Activated CD4-positive, alpha-beta T cell treated with anti-CD3 and anti-CD28 coated beads for 36 hours (primary cell): ENCODE measurements at regions not wholly inside any gene's neighbourhood (a gene's known extent, or its start where the extent isn't known, plus 50 kb on each side); places are given as distances from the start of the nearest gene placed in this dataset.

ENCODE experiments used
- ATAC-seq: fragments of 200-7000 bp; cut with Tn5 transposase; one replicate; pipeline ENCODE4 v1.10.0; 2021; ENCODE audit warnings: mild to moderate bottlenecking, moderate library complexity
- CTCF ChIA-PET: fragments of 350-600 bp; sonication (Branson Sonifier 250); formaldehyde crosslinking; loops from one replicate; lab custom pipeline; 2021; ENCODE audit warnings: antibody characterized with exemption; lab: Charles Lee
- POLR2A ChIA-PET: fragments of 350-600 bp; sonication (Branson Sonifier 250); formaldehyde crosslinking; loops from one replicate; lab custom pipeline; 2021; ENCODE audit warnings: antibody characterized with exemption, inconsistent platforms; lab: Charles Lee
- DNase-seq: peaks from one replicate; pipeline ENCODE4 v3.0.0-alpha.2; 2020
- H3K27ac Mint-ChIP-seq: one replicate; pipeline ENCODE4 v1.8.0; 2021; ENCODE audit warnings: mixed read lengths
- H3K27me3 Mint-ChIP-seq: one replicate; pipeline ENCODE4 v1.8.0; 2021; ENCODE audit warnings: mixed read lengths
- H3K36me3 Mint-ChIP-seq: one replicate; pipeline ENCODE4 v1.8.0; 2021; ENCODE audit warnings: low read depth, mixed read lengths
- H3K4me1 Mint-ChIP-seq: one replicate; pipeline ENCODE4 v1.8.0; 2021; ENCODE audit warnings: mixed read lengths
- H3K4me3 Mint-ChIP-seq: one replicate; pipeline ENCODE4 v1.8.0; 2021; ENCODE audit warnings: mild to moderate bottlenecking, moderate library complexity, mixed read lengths
- H3K9me3 Mint-ChIP-seq: one replicate; pipeline ENCODE4 v1.8.0; 2021; ENCODE audit warnings: low read depth, mixed read lengths
- intact Hi-C, 2 experiments: fragments of 100-400 bp; cut with DNase I in 1 of 2; cut with micrococcal nuclease in 1 of 2; formaldehyde crosslinking; loops; one replicate each; pipeline versions ENCODE4 v1.14.2 to v1.15.1; 2022 to 2024; cut with DNase I, micrococcal nuclease

GRCh38 chr2:181114021-181114420, 133.6 kb downstream of the UBE2E3 start:
- Mint-ChIP-seq H3K9me3 (peaks cover 7% of the 10 kb centered on the region), H3K36me3 (peaks cover 3% of the 10 kb centered on the region), H3K27ac (no peak overlapping the region), H3K4me3 (no peak overlapping the region), H3K27me3 (no peaks in the 10 kb centered on the region), H3K4me1 (peaks cover 12% of the 10 kb centered on the region)
- intact Hi-C loops, result no loop called here
- DNase-seq (no peak), ATAC-seq (no peak)
- CTCF ChIA-PET, result interaction anchor here (0.8 kb wide), 1 partner anchor 601 kb away, joined by 3 read pairs; no protein-coding TSS in a partner anchor
- POLR2A ChIA-PET, result no interaction called here

GRCh38 chr2:181116261-181116660, 135.9 kb downstream of the UBE2E3 start:
- DNase-seq (no peak), ATAC-seq (no peak)
- H3K9me3 Mint-ChIP-seq, result no peaks in the 10 kb centered on the region
- POLR2A ChIA-PET, result no interaction called here
- no peaks in the 10 kb centered on the region for H3K27me3 Mint-ChIP-seq
- intact Hi-C loops, result no loop called here
- no peak overlapping the region for H3K4me3 Mint-ChIP-seq
- no peaks in the 10 kb centered on the region for H3K36me3 Mint-ChIP-seq
- CTCF ChIA-PET, result interaction anchor here (0.6 to 1.8 kb wide), 5 partner anchors 9 to 746 kb away, joined by 3 to 4 read pairs (median 4); no protein-coding TSS in a partner anchor
- H3K4me1 Mint-ChIP-seq, result peaks cover 16% of the 10 kb centered on the region
- H3K27ac Mint-ChIP-seq, result no peak overlapping the region

DNA sequence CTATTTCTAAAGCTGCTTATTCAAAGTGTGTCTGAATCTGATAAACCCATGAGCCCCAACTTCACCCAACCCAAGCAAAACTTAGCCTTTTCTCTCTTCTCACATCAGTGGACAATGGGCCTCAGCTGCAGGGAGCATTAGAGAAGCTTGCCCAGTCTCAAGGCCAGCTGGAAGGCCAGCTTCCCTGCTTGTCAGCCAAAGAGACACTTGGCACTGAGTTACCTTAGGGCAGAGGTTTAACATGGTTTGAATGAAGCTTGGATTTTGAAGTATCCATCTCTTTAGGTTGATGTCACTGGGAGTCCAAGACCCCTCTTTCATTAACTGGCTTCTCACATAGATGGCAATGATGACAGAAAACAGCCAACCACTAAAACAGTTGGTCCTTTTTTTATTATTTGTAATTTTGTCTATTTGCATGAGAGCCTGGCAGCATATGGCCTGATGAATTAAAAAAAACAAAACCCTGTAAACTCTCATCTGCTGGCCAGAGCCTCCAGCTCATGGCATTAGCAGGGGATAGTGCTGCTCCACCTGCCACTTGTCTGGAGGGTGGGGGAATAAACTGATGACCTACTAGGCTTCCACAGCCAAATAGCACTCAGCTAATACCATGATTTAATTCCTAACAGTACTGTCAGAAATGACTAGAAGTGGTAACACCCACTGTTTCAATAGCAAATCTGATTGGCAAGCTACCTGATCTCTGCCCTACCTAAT, 137.0 kb downstream of the UBE2E3 start:
- Mint-ChIP-seq H3K4me1 (peaks cover 20% of the 10 kb centered on the region), H3K4me3 (no peak overlapping the region), H3K27ac (no peak overlapping the region), H3K36me3 (no peaks in the 10 kb centered on the region), H3K9me3 (peaks cover 3% of the 10 kb centered on the region), H3K27me3 (no peaks in the 10 kb centered on the region)
- ATAC-seq (no peak), DNase-seq (no peak)
- intact Hi-C loops, result no loop called here
- CTCF ChIA-PET, result interaction anchor here (1.2 to 1.8 kb wide), 2 partner anchors 10 to 12 kb away, joined by 3 to 4 read pairs; no protein-coding TSS in a partner anchor
- POLR2A ChIA-PET, result no interaction called here

DNA sequence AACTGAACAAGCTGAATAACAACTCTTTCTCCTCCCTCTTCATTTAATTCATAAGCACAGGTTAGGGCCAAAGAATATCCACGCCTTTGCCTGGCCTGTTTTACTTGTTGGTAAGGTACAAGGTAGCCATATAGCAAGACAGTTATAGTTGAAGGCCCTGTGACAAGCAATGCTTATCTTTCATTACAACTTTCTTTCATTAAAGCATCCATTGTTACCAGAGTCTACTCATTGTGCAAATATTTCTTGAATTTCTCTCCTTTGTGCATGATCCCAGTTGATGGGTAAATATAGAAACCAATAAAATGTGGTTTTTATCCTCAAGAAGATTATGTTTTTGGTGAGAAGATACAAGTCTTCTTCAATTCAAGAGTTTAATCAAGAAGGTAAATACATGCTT, 140.2 kb downstream of the UBE2E3 start:
- ChIA-PET CTCF (interaction anchor here (3.2 kb wide), 1 partner anchor 9 kb away, joined by 19 read pairs; no protein-coding TSS in a partner anchor), POLR2A (no interaction called here)
- peaks cover 3% of the 10 kb centered on the region for H3K36me3 Mint-ChIP-seq
- intact Hi-C loops, result loop anchor here in 1 of 2 experiments (1.0 kb wide), 1 partner anchor 11 kb away; no protein-coding TSS in a partner anchor
- DNase-seq (no peak), ATAC-seq (no peak)
- no peaks in the 10 kb centered on the region for H3K27me3 Mint-ChIP-seq
- no peak overlapping the region for H3K4me3 Mint-ChIP-seq
- H3K4me1 Mint-ChIP-seq, result peaks cover 37% of the 10 kb centered on the region
- H3K9me3 Mint-ChIP-seq, result peaks cover 3% of the 10 kb centered on the region
- H3K27ac Mint-ChIP-seq, result no peak overlapping the region

GRCh38 chr2:181121996-181122395, 141.6 kb downstream of the UBE2E3 start:
- intact Hi-C loops, result no loop called here
- no peak for ATAC-seq
- CTCF ChIA-PET, result interaction anchor here (0.7 to 3.2 kb wide), 7 partner anchors 10 to 336 kb away, joined by 3 to 19 read pairs (median 4); partner anchors contain the start of gene ITGA4
- peaks cover 3% of the 10 kb centered on the region for H3K36me3 Mint-ChIP-seq
- H3K27ac Mint-ChIP-seq, result no peak overlapping the region
- H3K4me3 Mint-ChIP-seq, result no peak overlapping the region
- H3K9me3 Mint-ChIP-seq, result peaks cover 3% of the 10 kb centered on the region
- POLR2A ChIA-PET, result no interaction called here
- H3K27me3 Mint-ChIP-seq, result no peaks in the 10 kb centered on the region
- H3K4me1 Mint-ChIP-seq, result peaks cover 50% of the 10 kb centered on the region
- no peak for DNase-seq

DNA sequence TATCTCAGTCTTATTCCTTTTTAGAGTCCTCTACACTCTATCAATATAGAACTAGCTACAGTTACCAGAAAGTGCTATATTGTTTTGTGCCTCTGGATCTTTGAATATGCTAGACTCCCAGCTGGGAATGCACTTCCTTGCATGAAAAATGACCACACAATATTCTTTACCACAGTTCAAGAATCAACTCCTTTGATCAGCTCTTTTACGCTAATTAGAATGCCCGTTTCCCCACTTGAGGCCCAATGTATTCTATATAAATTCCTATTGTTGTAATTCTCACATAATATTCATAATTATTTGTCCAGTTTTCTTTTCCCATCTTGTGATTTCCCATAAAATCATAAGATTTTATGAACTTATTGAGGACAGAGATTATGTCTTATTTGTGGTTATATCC, 142.2 kb downstream of the UBE2E3 start:
- no peak for DNase-seq
- peaks cover 52% of the 10 kb centered on the region for H3K4me1 Mint-ChIP-seq
- no peak overlapping the region for H3K4me3 Mint-ChIP-seq
- no peaks in the 10 kb centered on the region for H3K27me3 Mint-ChIP-seq
- intact Hi-C loops, result no loop called here
- POLR2A ChIA-PET, result no interaction called here
- CTCF ChIA-PET, result interaction anchor here (0.8 to 3.2 kb wide), 5 partner anchors 11 to 335 kb away, joined by 3 to 19 read pairs (median 4); partner anchors contain the start of gene ITGA4
- no peak overlapping the region for H3K27ac Mint-ChIP-seq
- peaks cover 3% of the 10 kb centered on the region for H3K36me3 Mint-ChIP-seq
- no peak for ATAC-seq
- H3K9me3 Mint-ChIP-seq, result peaks cover 3% of the 10 kb centered on the region

GRCh38 chr2:181123798-181124231, 143.4 kb downstream of the UBE2E3 start:
- Mint-ChIP-seq H3K4me1 (peaks cover 58% of the 10 kb centered on the region), H3K9me3 (peaks cover 3% of the 10 kb centered on the region), H3K27me3 (no peaks in the 10 kb centered on the region), H3K36me3 (peaks cover 5% of the 10 kb centered on the region), H3K27ac (peak overlapping the region; percentile 85), H3K4me3 (peak overlapping the region; percentile 58)
- ATAC-seq (peak; percentile 95), DNase-seq (peak; percentile 61)
- POLR2A ChIA-PET, result interaction anchor here (0.5 kb wide), 1 partner anchor 26 kb away, joined by 3 read pairs; no protein-coding TSS in a partner anchor
- CTCF ChIA-PET, result interaction anchor here (0.7 to 2.0 kb wide), 5 partner anchors 14 to 153 kb away, joined by 3 to 6 read pairs (median 3); no protein-coding TSS in a partner anchor
- intact Hi-C loops, result loop anchor here (1.0 kb wide), 2 partner anchors 17 to 18 kb away; no protein-coding TSS in a partner anchor

DNA sequence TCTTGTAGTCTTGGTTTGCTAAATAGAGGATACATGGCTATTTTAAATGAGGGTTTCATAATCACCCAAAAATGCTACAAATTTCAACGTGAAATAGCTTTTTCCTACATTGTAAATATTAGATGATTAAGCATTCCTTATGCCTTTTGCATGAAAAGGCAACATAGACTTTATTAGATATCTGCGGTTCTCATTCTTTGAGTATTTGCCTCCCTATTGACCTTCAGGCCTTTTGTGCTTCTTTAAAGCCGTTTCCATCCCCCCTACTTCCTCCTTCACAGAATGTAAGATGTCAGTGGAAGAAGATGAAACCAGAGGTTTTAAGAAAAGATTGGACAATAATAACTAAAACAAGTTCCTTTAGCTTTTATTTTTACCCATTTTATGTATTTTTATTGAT, 144.1 kb downstream of the UBE2E3 start:
- intact Hi-C loops, result loop anchor here in 1 of 2 experiments (1.0 kb wide), 1 partner anchor 17 kb away; no protein-coding TSS in a partner anchor
- peak overlapping the region; percentile 58 for H3K4me3 Mint-ChIP-seq
- no peak for DNase-seq
- peak overlapping the region; percentile 85 for H3K27ac Mint-ChIP-seq
- peaks cover 6% of the 10 kb centered on the region for H3K36me3 Mint-ChIP-seq
- ATAC-seq, result no peak
- POLR2A ChIA-PET, result no interaction called here
- CTCF ChIA-PET, result interaction anchor here (0.6 to 2.6 kb wide), 8 partner anchors 9 to 371 kb away, joined by 3 to 9 read pairs (median 4); no protein-coding TSS in a partner anchor
- peaks cover 3% of the 10 kb centered on the region for H3K9me3 Mint-ChIP-seq
- peaks cover 63% of the 10 kb centered on the region for H3K4me1 Mint-ChIP-seq
- no peaks in the 10 kb centered on the region for H3K27me3 Mint-ChIP-seq

DNA sequence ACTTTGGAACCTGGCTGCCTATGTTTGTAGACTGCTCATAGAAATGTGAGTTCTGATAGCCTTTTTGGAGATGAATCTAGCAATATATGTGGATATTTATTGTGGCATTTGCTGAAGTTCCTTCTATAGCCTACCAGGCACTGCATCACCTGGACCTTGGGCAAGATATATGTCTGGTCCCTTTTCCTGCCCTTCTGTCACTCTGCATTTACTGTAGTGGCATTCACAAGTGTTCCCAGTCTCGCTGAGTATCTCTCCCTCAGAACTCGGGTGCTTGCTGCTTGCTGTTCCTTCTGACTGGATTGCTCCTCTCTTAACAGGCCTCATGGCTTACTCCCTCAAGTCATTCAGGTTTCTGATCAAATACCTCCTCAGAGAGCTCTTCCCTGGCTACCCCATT, 145.0 kb downstream of the UBE2E3 start:
- H3K27ac Mint-ChIP-seq, result peak overlapping the region; percentile 75
- ChIA-PET POLR2A (interaction anchor here (0.5 kb wide), 1 partner anchor 21 kb away, joined by 3 read pairs; no protein-coding TSS in a partner anchor), CTCF (interaction anchor here (0.9 to 2.6 kb wide), 7 partner anchors 10 to 371 kb away, joined by 3 to 9 read pairs (median 4); no protein-coding TSS in a partner anchor)
- peak overlapping the region; percentile 58 for H3K4me3 Mint-ChIP-seq
- H3K4me1 Mint-ChIP-seq, result peaks cover 65% of the 10 kb centered on the region
- intact Hi-C loops, result loop anchor here (5.0 kb wide), 1 partner anchor 332 kb away; the partner anchor contains the start of gene ITGA4 (in 2 of the 2)
- peaks cover 7% of the 10 kb centered on the region for H3K9me3 Mint-ChIP-seq
- ATAC-seq (no peak), DNase-seq (no peak)
- H3K36me3 Mint-ChIP-seq, result peaks cover 10% of the 10 kb centered on the region
- no peaks in the 10 kb centered on the region for H3K27me3 Mint-ChIP-seq

- peak overlapping the region; percentile 11 for H3K4me3 Mint-ChIP-seq
- ATAC-seq, result no peak
These were observed 146.0 kb downstream of the UBE2E3 start for GRCh38 chr2:181126311-181126868.

DNA sequence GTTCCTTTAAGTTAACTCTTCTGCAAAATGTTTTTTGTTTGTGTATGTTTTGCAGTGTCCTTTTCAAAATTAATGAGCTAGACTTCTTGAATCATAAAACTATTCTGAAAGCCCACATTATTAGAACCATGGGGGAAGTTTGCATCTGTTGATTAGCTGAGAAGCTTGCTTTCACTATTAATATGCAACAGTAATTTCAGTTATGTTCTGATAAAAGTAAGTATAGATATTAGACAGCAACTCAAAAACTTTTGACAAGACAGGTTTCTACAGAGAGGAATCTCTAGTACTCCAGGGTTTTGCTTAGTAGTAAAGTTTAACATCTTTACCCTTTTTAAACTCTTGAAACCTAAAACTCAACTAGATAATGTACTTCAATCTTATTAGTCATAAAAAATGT, 147.8 kb downstream of the UBE2E3 start:
- CTCF ChIA-PET, result interaction anchor here (0.7 to 1.4 kb wide), 4 partner anchors 13 to 331 kb away, joined by 3 to 6 read pairs (median 3); no protein-coding TSS in a partner anchor
- H3K9me3 Mint-ChIP-seq, result peaks cover 4% of the 10 kb centered on the region
- ATAC-seq (peak; percentile 27), DNase-seq (no peak)
- peaks cover 11% of the 10 kb centered on the region for H3K36me3 Mint-ChIP-seq
- POLR2A ChIA-PET, result no interaction called here
- intact Hi-C loops, result loop anchor here (1.0 to 5.0 kb wide), 3 partner anchors 15 to 329 kb away; partner anchors contain the start of gene ITGA4 (in 2 of the 2)
- H3K4me3 Mint-ChIP-seq, result no peak overlapping the region
- H3K27ac Mint-ChIP-seq, result peak overlapping the region; percentile 66
- H3K4me1 Mint-ChIP-seq, result peaks cover 71% of the 10 kb centered on the region
- H3K27me3 Mint-ChIP-seq, result no peaks in the 10 kb centered on the region

More at GRCh38 chr2:181126311-181126868, 146.0 kb downstream of the UBE2E3 start:
- Mint-ChIP-seq H3K9me3 (peaks cover 7% of the 10 kb centered on the region), H3K27ac (peak overlapping the region; percentile 47), H3K36me3 (peaks cover 11% of the 10 kb centered on the region), H3K4me1 (peaks cover 63% of the 10 kb centered on the region), H3K27me3 (no peaks in the 10 kb centered on the region)
- ChIA-PET POLR2A (no interaction called here), CTCF (interaction anchor here (1.7 to 2.6 kb wide), 3 partner anchors 11 to 19 kb away, joined by 4 to 9 read pairs (median 6); no protein-coding TSS in a partner anchor)
- intact Hi-C loops, result loop anchor here (5.0 kb wide), 1 partner anchor 331 kb away; the partner anchor contains the start of gene ITGA4 (in 2 of the 2)
- no peak for DNase-seq
